DOHH2 (cell line): ENCODE measurements at regions not wholly inside any gene's neighbourhood (a gene's known extent, or its start where the extent isn't known, plus 50 kb on each side); places are given as distances from the start of the nearest gene placed in this dataset.

Experiments used
- EZH2phosphoT487 ChIP-seq: fragments of 200-600 bp; sonication (generic); IDR thresholded peaks from 2 replicates; pipeline ENCODE4 v1.6.1; 2017; ENCODE audit warnings: borderline replicate concordance, mild to moderate bottlenecking, antibody characterized with exemption, low read length, moderate library complexity, mixed read lengths
- TF ChIP-seq, protein P1 (sequence below): fragments of 200-600 bp; sonication (generic); IDR thresholded peaks from one replicate; pipeline ENCODE4 v1.5.1; 2014; ENCODE audit warnings: antibody characterized with exemption, mild to moderate bottlenecking, low read depth, low read length; ENCODE audit not compliant: poor library complexity, severe bottlenecking

GRCh38 chr20:22918286-22918983 lies 116.7 kb upstream of the SSTR4 start:
- TF ChIP-seq, protein P1, sequence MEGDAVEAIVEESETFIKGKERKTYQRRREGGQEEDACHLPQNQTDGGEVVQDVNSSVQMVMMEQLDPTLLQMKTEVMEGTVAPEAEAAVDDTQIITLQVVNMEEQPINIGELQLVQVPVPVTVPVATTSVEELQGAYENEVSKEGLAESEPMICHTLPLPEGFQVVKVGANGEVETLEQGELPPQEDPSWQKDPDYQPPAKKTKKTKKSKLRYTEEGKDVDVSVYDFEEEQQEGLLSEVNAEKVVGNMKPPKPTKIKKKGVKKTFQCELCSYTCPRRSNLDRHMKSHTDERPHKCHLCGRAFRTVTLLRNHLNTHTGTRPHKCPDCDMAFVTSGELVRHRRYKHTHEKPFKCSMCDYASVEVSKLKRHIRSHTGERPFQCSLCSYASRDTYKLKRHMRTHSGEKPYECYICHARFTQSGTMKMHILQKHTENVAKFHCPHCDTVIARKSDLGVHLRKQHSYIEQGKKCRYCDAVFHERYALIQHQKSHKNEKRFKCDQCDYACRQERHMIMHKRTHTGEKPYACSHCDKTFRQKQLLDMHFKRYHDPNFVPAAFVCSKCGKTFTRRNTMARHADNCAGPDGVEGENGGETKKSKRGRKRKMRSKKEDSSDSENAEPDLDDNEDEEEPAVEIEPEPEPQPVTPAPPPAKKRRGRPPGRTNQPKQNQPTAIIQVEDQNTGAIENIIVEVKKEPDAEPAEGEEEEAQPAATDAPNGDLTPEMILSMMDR = no peak
- no peak for TF ChIP-seq EZH2phosphoT487
